MM.1S (cell line): ENCODE measurements at regions not wholly inside any gene's neighbourhood (a gene's known extent, or its start where the extent isn't known, plus 50 kb on each side); places are given as distances from the start of the nearest gene placed in this dataset.
A peak's percentile ranks its signal among the peaks of the same experiment; 100 is the strongest.

ENCODE experiments used
- DNase-seq: peaks from one replicate; pipeline ENCODE4 v3.0.0-alpha.2; 2015
- H2AFZ ChIP-seq: fragments of 300-600 bp; sonication (generic); 2 replicates; pipeline ENCODE4 v1.6.0; 2016; ENCODE audit warnings: antibody characterized with exemption, low read length
- H3F3A ChIP-seq: fragments of 300-600 bp; sonication (generic); 2 replicates; pipeline ENCODE4 v1.6.1; 2016; ENCODE audit warnings: mild to moderate bottlenecking, antibody characterized with exemption, low read length, moderate library complexity, mixed read lengths; ENCODE audit not compliant: insufficient read depth
- H3K27ac ChIP-seq: fragments of 300-600 bp; sonication (generic); 2 replicates; pipeline ENCODE4 v1.5.1; 2016; ENCODE audit warnings: mild to moderate bottlenecking, low read length
- H3K27me3 ChIP-seq: fragments of 300-600 bp; sonication (generic); replicated peaks from 2 replicates; pipeline ENCODE4 v1.6.0; 2016; ENCODE audit warnings: low read length; ENCODE audit not compliant: insufficient read depth
- H3K36me3 ChIP-seq: fragments of 300-600 bp; sonication (generic); replicated peaks from 2 replicates; pipeline ENCODE4 v1.6.1; 2016; ENCODE audit warnings: mild to moderate bottlenecking, low read length, mixed read lengths; ENCODE audit not compliant: insufficient read depth
- H3K4me1 ChIP-seq: fragments of 300-600 bp; sonication (generic); 2 replicates; pipeline ENCODE4 v1.6.1; 2016; ENCODE audit warnings: low read length, mixed read lengths
- H3K4me2 ChIP-seq: fragments of 300-600 bp; sonication (generic); 2 replicates; pipeline ENCODE4 v1.6.0; 2016; ENCODE audit warnings: low read depth, low read length
- H3K4me3 ChIP-seq: fragments of 300-600 bp; sonication (generic); 2 replicates; pipeline ENCODE4 v1.5.1; 2016; ENCODE audit warnings: low read length, mixed read lengths
- H3K79me2 ChIP-seq: fragments of 300-600 bp; sonication (generic); 2 replicates; pipeline ENCODE4 v1.6.1; 2016; ENCODE audit warnings: mixed run types, low read length, mixed read lengths
- H3K9ac ChIP-seq: fragments of 300-600 bp; sonication (generic); 2 replicates; pipeline ENCODE4 v1.6.1; 2016; ENCODE audit warnings: low read length, mixed read lengths
- H3K9me2 ChIP-seq: fragments of 300-600 bp; sonication (generic); replicated peaks from 2 replicates; pipeline ENCODE4 v1.6.1; 2016; ENCODE audit warnings: mild to moderate bottlenecking, low read length, mixed read lengths; ENCODE audit not compliant: insufficient read depth
- H3K9me3 ChIP-seq: fragments of 300-600 bp; sonication (generic); replicated peaks from 2 replicates; pipeline ENCODE4 v1.6.1; 2016; ENCODE audit warnings: mild to moderate bottlenecking, low read length, mixed read lengths; ENCODE audit not compliant: insufficient read depth
- H4K20me1 ChIP-seq: fragments of 300-600 bp; sonication (generic); 2 replicates; pipeline ENCODE4 v1.6.1; 2016; ENCODE audit warnings: mild to moderate bottlenecking, low read length, moderate library complexity, mixed read lengths; ENCODE audit not compliant: insufficient read depth
- EZH2 ChIP-seq: fragments of 300-600 bp; sonication (generic); optimal IDR thresholded peaks from 2 replicates; pipeline ENCODE3; 2017; ENCODE audit warnings: low read depth, mild to moderate bottlenecking, antibody characterized with exemption, low read length, mixed read lengths
- EZH2phosphoT487 ChIP-seq: fragments of 300-600 bp; sonication (generic); IDR thresholded peaks from 2 replicates; pipeline ENCODE4 v1.6.1; 2018; ENCODE audit warnings: antibody characterized with exemption, low read length
- TF ChIP-seq, protein P1 (sequence below): fragments of 300-600 bp; sonication (generic); IDR thresholded peaks from 2 replicates; pipeline ENCODE4 v1.5.1; 2016; ENCODE audit warnings: antibody characterized with exemption, low read length, mixed read lengths

DNA sequence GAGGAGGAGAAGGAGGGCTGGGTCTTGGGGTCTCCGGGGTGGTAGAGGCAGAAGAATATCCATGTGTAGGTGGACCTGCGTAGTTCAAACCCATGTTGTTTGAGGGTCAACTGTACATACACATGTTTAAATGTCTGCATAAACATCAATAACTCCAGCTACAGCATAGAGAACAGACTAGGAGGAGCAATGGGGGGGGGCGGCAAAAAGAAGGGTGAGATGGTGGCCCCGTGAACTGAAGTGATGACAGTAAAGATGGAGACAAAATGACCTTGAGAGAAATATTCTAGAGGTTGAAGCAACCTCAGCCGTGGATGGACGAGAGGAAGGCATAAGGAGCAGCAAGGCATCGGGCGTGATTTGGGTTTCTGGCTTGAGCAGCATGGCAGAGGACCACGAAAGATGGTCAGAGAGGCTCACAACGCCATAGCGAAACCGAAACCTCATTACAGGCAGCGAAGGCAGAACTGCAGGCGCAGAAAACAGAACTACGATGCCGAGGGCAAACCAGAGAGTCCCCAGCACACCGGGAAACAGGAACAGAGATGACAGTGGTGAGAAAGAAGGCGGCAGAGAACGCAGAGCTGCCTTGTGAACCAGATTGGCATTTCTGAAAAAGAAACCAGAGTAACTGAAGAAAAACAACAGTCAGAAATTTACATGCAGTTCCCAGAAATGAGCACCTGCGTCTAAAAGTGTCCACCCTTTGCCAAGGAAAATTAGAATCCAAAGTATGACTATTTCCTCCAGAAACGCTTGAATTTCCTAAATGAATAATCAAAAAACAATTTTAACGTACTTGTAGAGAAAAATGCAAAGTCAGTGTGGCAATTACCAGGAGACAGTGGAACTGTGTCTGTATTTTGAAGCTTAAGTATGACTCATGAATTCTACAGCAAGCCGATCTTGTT is 50.3 kb upstream of the ENPP6 start:
- Histone ChIP-seq H3K9me3 (no peaks in the 10 kb centered on the region), H4K20me1 (no peaks in the 10 kb centered on the region), H3K9ac (peak overlapping the region; percentile 72), H3K4me2 (peak overlapping the region; percentile 94), H3F3A (peaks cover 53% of the 10 kb centered on the region), H3K9me2 (no peaks in the 10 kb centered on the region), H2AFZ (peak overlapping the region; percentile 25; the same call in 1 of the 2 replicates), H3K79me2 (peaks cover 23% of the 10 kb centered on the region), H3K4me1 (peaks cover 45% of the 10 kb centered on the region), H3K36me3 (no peaks in the 10 kb centered on the region), H3K27me3 (no peaks in the 10 kb centered on the region), H3K27ac (peak overlapping the region; percentile 97), H3K4me3 (peak overlapping the region; percentile 62)
- TF ChIP-seq, protein P1, sequence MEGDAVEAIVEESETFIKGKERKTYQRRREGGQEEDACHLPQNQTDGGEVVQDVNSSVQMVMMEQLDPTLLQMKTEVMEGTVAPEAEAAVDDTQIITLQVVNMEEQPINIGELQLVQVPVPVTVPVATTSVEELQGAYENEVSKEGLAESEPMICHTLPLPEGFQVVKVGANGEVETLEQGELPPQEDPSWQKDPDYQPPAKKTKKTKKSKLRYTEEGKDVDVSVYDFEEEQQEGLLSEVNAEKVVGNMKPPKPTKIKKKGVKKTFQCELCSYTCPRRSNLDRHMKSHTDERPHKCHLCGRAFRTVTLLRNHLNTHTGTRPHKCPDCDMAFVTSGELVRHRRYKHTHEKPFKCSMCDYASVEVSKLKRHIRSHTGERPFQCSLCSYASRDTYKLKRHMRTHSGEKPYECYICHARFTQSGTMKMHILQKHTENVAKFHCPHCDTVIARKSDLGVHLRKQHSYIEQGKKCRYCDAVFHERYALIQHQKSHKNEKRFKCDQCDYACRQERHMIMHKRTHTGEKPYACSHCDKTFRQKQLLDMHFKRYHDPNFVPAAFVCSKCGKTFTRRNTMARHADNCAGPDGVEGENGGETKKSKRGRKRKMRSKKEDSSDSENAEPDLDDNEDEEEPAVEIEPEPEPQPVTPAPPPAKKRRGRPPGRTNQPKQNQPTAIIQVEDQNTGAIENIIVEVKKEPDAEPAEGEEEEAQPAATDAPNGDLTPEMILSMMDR = no peak
- TF ChIP-seq EZH2 (no peak), EZH2phosphoT487 (no peak)
- DNase-seq = peak; percentile 96
